ENCODE measurements at regions not wholly inside any gene's neighbourhood (a gene's known extent, or its start where the extent isn't known, plus 50 kb on each side); places are given as distances from the start of the nearest gene placed in this dataset.
A peak's percentile ranks its signal among the peaks of the same experiment; 100 is the strongest.

DNA sequence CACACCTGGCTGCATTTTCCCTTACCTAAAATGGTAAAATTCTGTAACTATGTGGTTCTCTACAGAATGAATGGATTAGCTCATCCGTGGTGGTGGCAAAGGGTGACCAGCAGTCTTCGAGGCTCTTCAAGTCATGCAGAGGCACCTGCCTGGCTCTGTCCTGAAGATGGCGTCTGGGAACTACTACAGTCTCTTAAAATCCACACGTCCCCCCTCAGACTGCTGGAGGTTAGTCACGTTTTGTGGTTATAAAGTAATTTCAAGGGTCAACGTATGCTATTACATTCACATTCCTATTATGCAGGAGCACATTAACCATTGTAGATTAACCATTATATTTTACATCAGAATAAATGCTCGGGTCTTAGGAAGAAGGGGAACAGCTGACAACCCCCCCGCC, 616.7 kb downstream of the GALR1 start:
- DNase-seq: no peak

- DNase-seq: no peak
These were observed 620.6 kb downstream of the GALR1 start for GRCh38 chr18:77870199-77870598.

- no peak for DNase-seq
These were observed 621.2 kb downstream of the GALR1 start for GRCh38 chr18:77870894-77871293.

DNA sequence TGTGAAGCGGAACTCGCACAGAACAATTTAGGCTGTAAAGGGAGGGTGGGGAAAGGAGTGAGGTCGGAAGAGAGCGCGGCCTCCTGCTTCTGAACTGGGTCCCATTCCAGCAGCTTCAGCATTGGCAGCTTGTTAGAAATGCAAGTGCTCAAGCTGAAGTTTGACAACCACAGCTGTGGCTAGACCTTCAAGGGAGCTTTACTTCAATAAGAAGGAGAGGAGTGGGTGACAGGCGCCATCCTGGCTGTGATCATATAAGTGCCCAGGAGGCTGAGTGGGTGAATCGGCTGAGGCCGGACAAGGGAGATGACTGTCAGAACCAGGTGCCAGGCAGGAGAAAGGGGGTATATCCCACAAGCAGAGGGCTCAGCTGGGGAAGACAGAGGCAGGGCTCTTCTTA, 622.5 kb downstream of the GALR1 start:
- DNase-seq: no peak

- DNase-seq: no peak
These were observed 626.7 kb downstream of the GALR1 start for GRCh38 chr18:77876319-77876865.

GRCh38 chr18:77879829-77880228, 630.2 kb downstream of the GALR1 start:
- DNase-seq: no peak

DNA sequence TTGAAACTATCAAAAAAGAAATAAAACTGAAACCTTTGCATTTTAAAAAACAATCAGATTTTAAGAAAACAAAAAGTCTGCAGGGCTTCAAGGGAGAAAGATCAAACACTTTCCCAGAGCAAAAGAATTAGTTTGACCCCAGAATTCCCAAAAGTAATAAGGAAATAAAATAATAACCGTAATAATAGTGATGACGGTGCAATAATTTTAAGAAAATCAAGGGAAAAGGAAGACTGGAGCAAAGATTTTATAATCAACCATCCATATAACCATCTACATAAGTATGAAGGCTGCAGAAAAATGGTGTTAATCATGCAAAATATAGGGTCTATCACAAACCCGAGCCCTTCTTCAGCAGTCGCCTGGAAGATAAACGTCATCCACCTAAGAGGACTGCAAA, 634.8 kb downstream of the GALR1 start:
- DNase-seq: no peak

DNA sequence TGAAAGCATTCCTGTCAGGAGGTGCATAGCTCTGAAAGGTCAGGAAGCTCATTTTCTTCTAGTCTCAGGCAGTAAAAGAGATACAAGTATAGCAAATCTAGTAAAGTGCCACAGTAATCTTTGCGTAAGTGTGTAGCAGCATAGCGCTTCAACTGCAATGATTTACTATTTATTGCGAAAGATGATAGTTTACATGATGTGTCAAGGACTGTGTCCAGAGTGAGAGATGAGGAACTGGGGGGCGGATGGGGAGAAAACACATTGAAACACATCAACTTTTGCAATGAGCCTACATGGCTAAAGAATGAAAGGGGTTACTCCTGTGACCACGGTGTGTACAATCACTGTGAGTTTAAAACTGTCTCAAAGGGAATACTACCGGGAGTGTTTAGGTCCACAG, 644.4 kb downstream of the GALR1 start:
- DNase-seq: no peak

- DNase-seq: no peak
These were observed 645.6 kb downstream of the GALR1 start for GRCh38 chr18:77895250-77895649.

GRCh38 chr18:77896586-77897252, 647.1 kb downstream of the GALR1 start:
- no peak for DNase-seq

GRCh38 chr18:77897606-77898005, 648.0 kb downstream of the GALR1 start:
- no peak for DNase-seq

DNA sequence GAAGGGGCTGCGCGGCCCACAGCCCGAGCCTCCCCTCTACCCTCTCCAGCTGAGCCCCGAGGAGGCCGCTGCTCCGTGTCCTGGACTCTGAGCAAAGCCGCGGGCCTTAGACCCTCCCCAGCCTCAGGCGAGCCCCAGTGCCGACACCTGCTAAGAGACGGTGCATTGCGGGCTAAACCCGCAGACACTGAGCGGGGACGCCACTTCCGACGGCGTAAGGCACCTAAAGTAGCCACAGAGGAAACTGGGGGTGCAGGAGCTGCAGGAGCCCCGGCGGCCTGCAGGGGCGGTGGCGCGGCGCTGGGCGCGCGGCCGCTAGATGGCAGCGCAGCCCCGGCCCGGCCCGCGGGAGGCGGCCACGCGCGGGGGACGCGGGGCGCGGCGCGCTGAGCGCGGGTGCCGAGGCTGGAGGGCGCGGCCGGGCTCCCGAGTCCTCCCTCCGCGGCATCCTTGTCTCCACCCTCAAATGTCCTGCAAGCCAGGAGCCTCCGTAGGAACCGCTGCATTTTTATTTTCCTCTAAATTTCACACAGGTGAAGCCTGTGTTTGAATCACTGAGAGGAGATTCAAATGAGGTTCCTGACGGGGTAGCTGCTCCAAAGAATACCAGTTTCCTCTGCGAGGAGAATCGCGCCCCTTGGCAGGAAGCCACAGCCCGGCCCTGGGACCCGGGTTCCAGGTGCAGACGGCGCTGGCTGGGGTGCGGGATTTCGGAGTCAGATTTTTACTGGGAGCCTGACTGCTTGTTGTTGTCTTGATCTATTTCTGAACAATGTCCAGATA, 650.5 kb downstream of the GALR1 start:
- peak; percentile 49 for DNase-seq

- no peak for DNase-seq
These were observed 655.4 kb downstream of the GALR1 start for GRCh38 chr18:77905011-77905410.

GRCh38 chr18:77905449-77906055, 655.9 kb downstream of the GALR1 start:
- DNase-seq: no peak

DNA sequence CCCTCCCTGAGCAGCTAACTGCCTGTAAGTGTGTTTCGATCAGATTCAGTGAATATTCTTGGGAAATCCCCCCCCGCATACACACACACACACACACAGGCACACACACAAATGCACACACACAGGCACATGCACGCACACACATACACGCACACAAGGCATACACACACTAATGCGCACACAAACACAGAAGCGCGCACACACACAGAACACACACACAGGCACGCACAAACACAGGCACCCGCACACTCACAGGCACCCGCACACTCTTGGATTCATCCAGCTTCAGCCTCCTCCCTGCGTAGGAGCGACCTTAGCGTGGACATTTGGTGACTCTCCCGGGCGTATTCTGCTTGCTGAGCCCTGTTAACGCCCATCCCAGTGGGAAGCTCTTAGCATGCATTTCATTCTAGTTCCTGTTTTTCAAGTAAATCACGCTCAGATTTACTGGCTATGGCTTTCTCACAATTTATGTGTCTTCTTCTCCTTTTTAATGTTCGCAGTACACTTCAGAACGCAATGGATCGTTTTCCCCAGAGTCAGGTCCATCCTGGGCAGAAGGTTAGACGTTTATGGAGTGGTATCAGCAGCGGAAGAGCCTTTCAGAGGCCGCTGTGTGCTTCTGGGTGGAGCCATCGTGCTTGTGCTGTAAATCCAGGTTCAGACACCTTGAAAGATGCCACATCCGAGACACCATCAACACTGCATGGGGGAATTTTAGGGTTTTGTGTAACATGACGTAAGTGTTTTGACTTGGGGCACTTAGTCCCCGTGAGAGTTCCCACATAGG, 656.6 kb downstream of the GALR1 start:
- no peak for DNase-seq

DNA sequence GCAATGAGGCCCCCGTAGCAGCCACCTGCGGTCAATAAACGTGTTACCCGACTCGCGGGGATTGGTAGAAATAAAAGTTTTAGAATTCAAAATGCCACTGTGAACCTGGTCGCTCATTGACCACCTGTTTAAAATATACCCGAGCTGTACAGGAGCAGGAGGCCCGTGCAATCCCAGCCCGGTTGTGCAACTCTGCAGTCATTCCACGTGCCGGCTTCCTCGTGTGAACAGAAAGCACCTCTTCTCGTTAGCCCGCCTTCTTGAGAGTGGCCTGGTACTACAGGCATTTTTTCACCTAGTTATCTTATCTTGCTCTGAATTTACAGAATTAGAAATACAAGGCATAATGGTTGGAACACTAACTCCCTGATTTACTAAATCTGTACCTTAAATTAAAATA, 660.7 kb downstream of the GALR1 start:
- DNase-seq: no peak

- DNase-seq: no peak
These were observed 662.4 kb downstream of the GALR1 start for GRCh38 chr18:77911971-77912605.

- no peak for DNase-seq
These were observed 669.1 kb downstream of the GALR1 start for GRCh38 chr18:77918730-77919129.

DNA sequence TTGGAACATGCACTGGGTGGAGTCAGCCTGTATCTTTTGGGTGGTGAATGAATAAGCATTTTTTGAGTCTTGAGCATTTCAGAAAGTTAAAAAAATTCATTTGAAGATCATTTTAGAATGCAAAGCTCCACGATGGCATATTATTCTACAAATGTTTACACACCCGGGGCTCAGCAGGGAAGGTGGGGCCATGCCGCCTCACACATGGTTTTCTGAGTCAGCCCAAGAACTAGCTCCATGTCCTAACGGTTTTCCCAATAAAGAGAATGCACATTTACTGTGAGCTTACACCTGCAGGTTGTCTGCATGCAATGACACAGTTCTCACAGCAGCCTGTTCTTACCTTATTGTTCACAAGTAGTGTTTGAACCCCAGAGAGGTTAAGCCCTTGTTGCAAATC, 670.3 kb downstream of the GALR1 start:
- DNase-seq: no peak

DNA sequence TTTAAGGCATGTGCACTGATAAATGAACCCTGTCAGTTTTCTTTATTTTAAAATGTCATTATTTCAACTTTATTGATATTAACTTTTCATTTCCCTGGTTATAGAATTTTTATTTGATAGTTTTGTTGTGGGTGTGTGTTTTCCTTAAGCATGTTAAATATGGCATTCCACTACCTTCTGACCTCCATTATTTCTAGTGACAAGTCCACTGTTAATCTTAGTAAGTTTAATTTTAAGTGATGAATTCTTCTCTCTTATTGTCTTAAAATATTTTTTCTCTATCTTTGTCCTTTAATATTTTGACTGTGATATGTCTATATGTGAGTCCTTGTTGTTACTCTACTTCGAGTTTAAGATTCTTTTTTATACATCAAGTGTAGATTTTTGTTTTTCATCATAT, 685.7 kb downstream of the GALR1 start:
- no peak for DNase-seq

DNA sequence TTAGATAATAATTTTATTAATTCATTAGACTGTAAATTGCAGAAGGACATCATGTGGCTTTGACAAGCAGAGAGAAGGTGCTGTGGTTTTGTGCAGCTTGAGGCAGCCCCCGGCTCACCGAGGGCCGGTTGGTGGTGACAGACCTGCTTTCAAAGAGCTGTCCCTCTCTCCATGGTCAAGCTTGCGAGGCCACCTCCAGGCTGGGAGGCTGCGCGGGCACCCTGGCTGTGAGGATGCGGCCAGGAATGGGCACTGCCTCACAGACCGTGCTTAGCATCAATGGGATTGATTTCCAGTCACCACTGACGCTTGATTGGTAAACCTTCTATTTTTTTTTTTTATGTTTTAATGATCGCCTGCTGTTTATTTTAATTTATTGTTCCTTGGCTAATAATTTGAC, 690.9 kb downstream of the GALR1 start:
- DNase-seq: no peak

DNA sequence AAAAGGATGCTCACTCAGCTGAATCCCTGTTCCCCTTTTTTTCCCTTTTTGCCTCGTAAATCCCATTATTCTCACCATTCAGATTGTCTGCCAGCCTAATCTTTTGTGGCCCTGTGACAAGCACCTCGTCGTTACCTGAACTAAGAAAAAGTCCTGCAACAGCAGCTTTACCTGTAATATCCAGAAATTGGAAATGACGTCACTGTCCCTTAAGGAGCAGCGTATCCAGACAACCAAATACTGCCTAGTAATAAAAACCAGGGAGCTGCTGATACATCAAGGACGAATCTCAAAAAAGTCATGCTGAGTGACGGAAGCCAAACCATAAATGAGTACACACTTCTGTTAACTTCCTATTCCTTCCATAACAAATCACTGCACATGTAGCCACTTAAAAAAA, 694.9 kb downstream of the GALR1 start:
- no peak for DNase-seq

DNA sequence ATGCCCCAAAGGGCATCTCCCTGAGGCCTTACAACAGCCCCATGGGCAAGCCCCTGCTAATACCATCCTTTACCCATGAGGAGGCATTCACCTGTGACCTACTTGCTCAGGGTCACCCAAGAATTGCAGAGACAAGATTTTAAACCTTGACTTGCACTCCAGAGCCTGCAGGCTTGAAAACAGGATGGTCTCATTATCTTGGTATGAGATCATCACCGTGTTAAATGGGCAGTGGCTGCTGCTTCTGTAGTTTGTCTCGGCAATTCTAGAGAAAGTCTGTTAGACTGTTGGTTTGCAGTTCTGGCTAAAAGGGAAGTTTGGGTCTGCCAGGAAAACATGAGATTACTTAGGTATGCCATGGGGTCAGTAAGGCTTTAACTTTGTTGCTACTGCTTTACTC, 698.9 kb downstream of the GALR1 start:
- no peak for DNase-seq
